ENCODE measurements at regions not wholly inside any gene's neighbourhood (a gene's known extent, or its start where the extent isn't known, plus 50 kb on each side); places are given as distances from the start of the nearest gene placed in this dataset.

- DNase-seq, result no peak
These were observed 167.4 kb downstream of the PTPN20 start for GRCh38 chr10:47078393-47079203.

DNA sequence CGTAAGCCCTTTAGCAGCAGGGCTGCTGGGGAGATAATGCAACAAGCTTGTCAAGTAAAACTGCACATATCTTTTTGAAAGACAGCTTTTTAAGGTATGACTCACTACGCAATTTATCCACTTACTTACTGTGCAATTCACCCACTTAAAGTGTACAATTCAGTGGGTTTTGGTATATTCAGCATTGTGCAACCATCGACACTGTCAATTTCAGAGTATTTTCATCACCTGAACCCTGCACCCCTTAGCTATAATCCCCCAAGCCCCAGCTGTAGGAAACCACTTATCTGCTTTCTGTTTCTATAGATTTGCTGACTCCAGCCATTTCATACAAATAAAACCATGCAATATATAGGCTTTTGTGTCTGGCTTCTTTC, 168.0 kb downstream of the PTPN20 start:
- no peak for DNase-seq

GRCh38 chr10:47081264-47081663, 170.0 kb downstream of the PTPN20 start:
- DNase-seq, result no peak

- DNase-seq, result no peak
These were observed 171.0 kb downstream of the PTPN20 start for GRCh38 chr10:47082055-47082784.

DNA sequence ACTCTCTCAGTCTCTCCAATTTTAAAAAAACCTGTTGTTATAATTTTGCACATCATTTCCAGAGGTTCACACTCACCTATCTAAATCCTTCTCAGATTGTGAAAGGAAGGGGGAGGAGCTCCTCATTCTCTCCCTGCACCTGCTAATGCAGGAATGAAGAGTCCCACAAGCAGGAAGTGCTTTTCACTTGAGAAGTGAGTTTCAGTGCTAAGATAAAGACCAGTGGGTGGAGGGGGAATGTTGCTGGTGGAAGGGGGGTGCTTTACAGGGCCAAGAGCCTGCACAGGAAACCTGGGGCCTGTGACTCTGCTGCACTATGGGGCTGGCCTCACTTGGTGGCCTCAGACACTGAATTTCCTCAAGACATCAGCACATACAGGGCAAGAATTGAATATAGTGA, 176.4 kb downstream of the PTPN20 start:
- no peak for DNase-seq

- DNase-seq, result no peak
These were observed 177.6 kb downstream of the PTPN20 start for GRCh38 chr10:47088656-47089354.

- no peak for DNase-seq
These were observed 178.8 kb downstream of the PTPN20 start for GRCh38 chr10:47090042-47090441.

- DNase-seq, result no peak
These were observed 179.7 kb downstream of the PTPN20 start for GRCh38 chr10:47090903-47091302.

DNA sequence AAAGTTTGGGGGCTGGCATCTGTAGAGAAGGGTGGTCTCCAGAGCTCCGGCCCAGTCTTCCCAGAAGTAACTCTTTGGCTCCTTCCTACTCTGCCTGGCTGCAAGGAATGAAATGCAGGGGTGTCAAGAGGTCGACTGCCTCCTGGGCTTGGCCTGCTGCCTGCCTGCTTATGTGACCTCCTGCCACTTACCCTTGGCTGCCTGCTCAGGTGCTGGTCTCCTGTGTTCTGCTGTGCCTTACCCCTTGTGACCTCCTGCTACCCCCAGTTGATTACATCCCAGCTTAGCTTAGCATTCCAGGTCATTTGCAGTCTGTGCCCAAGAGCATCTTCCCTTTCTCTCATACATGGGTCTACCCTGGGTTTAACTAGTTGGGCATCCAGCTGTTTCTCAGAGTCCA, 180.2 kb downstream of the PTPN20 start:
- DNase-seq, result no peak

GRCh38 chr10:47092376-47092775, 181.1 kb downstream of the PTPN20 start:
- no peak for DNase-seq

- no peak for DNase-seq
These were observed 181.6 kb downstream of the PTPN20 start for GRCh38 chr10:47092831-47093230.

DNA sequence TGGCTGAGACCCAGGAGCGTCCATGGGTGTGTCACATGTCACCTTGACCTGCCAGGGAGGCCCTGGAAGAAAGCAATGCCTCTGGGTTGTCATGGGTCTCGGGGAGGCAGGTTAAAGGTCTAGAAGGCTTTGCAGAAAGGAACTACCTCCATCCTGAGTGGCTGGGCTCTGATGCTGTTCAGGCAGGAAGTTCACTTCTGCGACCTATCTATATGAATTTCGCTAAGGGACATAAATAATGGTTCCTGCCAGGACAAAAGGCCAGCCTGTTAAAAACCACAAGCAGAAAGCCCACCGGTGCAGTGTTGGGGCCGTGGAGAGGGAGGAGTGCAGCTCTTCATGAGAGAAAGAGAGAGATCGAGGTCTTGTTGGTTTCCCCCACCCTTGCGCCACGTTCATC, 182.9 kb downstream of the PTPN20 start:
- no peak for DNase-seq

DNA sequence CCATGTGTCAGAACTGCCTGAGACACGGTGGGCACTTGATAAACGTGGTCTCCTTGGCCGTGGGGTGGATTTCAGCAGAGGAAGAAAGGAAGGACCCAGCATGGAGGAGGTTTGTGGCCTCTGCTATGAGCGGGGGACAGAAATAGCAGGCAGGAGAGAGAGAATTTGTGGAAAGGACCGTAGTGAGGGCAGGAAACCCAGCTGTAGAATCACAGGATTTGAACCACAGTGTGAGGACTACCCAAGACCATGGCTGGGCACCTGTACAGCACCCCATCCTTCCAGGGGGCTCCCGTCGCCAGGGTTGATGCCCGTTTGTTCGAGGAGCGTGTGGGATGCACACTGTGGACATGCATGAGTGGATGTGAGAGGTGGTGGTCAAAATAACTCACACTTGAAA, 183.4 kb downstream of the PTPN20 start:
- no peak for DNase-seq

- no peak for DNase-seq
These were observed 184.0 kb downstream of the PTPN20 start for GRCh38 chr10:47095211-47095610.

- DNase-seq, result no peak
These were observed 184.8 kb downstream of the PTPN20 start for GRCh38 chr10:47095848-47096612.

- no peak for DNase-seq
These were observed 187.0 kb downstream of the PTPN20 start for GRCh38 chr10:47098238-47098637.

DNA sequence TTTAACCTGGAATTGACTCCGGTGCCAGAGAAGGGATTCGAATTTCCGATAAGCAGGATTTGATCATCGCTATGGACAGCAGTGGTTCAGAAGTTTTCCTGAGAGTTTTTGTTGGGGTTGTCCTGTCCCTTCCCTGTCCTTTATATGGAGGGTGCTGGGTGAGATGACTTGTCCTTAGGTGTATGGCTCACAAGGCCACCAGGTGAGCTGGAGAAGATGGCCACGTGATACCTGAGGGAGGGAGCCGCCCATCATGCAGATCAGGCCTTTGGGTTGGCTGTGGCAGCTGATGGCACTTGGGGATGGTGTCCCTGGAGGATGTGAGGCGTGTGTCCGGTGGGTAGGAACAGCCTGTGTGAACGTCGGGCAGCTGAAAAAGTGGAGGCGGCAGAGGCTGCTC, 187.7 kb downstream of the PTPN20 start:
- no peak for DNase-seq

DNA sequence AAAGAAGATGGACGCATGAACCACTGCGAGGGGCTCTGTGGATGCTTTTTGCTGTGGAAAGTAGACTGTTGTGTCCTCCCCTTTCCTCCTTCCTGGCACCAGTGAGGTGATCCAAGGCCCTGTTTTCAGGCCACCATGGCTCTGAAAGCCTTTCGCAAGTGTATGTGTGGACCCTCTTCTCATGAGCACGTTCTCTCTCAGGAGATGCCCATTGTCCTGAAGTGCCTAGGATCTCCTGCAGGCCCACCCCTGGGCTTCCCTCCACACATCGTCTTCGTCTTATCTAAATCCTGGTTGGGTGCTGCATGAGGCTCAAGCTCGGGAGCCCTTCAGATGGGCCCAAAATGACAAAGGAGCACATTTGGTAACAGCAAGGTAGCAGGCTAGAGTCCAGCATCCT, 188.2 kb downstream of the PTPN20 start:
- DNase-seq, result no peak

DNA sequence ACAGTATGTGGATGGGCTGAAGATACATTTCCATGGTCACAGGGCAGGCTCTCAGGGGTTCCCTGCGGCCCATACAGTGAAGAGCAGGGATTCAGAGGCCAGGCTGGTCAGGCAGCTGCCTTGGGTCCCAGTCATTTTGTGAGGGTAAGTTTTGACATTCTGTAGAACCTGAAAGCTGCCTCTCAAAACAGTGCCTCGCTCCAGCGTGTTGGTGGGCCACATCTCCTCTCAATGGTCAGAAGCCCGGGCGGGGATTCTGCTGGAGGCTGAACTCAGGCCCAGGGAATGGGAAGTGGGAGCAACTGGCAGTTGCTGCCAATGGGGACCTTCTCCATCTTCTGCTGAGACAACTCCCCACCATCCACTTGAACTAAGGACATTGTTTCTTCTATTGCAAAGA, 190.0 kb downstream of the PTPN20 start:
- DNase-seq, result no peak

GRCh38 chr10:47101807-47102206, 190.6 kb downstream of the PTPN20 start:
- DNase-seq, result no peak

- DNase-seq, result no peak
These were observed 192.9 kb downstream of the PTPN20 start for GRCh38 chr10:47104151-47104605.

GRCh38 chr10:47104786-47105385, 193.7 kb downstream of the PTPN20 start:
- DNase-seq, result no peak
